AG08396 (cell line): ENCODE measurements at regions not wholly inside any gene's neighbourhood (a gene's known extent, or its start where the extent isn't known, plus 50 kb on each side); places are given as distances from the start of the nearest gene placed in this dataset.

Experiments used
- DNase-seq: peaks from one replicate; pipeline ENCODE4 v3.0.0; 2012; ENCODE audit warnings: low spot score, mixed read lengths

- DNase-seq: no peak
These were observed 209.6 kb downstream of the FSCB start for GRCh38 chr14:44297437-44297836.

- DNase-seq: no peak
These were observed 215.6 kb downstream of the FSCB start for GRCh38 chr14:44291366-44291915.

- DNase-seq: no peak
These were observed 219.2 kb downstream of the FSCB start for GRCh38 chr14:44287858-44288257.

- no peak for DNase-seq
These were observed 220.9 kb downstream of the FSCB start for GRCh38 chr14:44286201-44286600.

- no peak for DNase-seq
These were observed 223.2 kb downstream of the FSCB start for GRCh38 chr14:44283836-44284235.

- DNase-seq: no peak
These were observed 227.7 kb downstream of the FSCB start for GRCh38 chr14:44279357-44279756.

- no peak for DNase-seq
These were observed 235.4 kb downstream of the FSCB start for GRCh38 chr14:44271637-44272036.

- DNase-seq: no peak
These were observed 236.1 kb downstream of the FSCB start for GRCh38 chr14:44271006-44271405.

GRCh38 chr14:44265246-44265645 lies 241.8 kb downstream of the FSCB start:
- DNase-seq: no peak

GRCh38 chr14:44215660-44216059 lies 291.4 kb downstream of the FSCB start:
- DNase-seq: no peak

- DNase-seq: no peak
These were observed 295.4 kb downstream of the FSCB start for GRCh38 chr14:44211718-44212117.

- no peak for DNase-seq
These were observed 302.8 kb downstream of the FSCB start for GRCh38 chr14:44204061-44204835.

- DNase-seq: no peak
These were observed 326.1 kb downstream of the FSCB start for GRCh38 chr14:44180975-44181374.

- DNase-seq: no peak
These were observed 336.5 kb downstream of the FSCB start for GRCh38 chr14:44170556-44170955.

- no peak for DNase-seq
These were observed 337.0 kb downstream of the FSCB start for GRCh38 chr14:44170101-44170500.

GRCh38 chr14:44168566-44168965 lies 338.5 kb downstream of the FSCB start:
- no peak for DNase-seq

GRCh38 chr14:44166611-44167010 lies 340.5 kb downstream of the FSCB start:
- no peak for DNase-seq

- no peak for DNase-seq
These were observed 341.1 kb downstream of the FSCB start for GRCh38 chr14:44165936-44166335.

- DNase-seq: no peak
These were observed 341.8 kb downstream of the FSCB start for GRCh38 chr14:44165286-44165685.

GRCh38 chr14:44163946-44164345 lies 343.1 kb downstream of the FSCB start:
- no peak for DNase-seq

GRCh38 chr14:44162197-44162596 lies 344.9 kb downstream of the FSCB start:
- DNase-seq: no peak

GRCh38 chr14:44154874-44155273 lies 352.2 kb downstream of the FSCB start:
- no peak for DNase-seq

- no peak for DNase-seq
These were observed 352.6 kb downstream of the FSCB start for GRCh38 chr14:44154446-44154845.
